ENCODE measurements at regions not wholly inside any gene's neighbourhood (a gene's known extent, or its start where the extent isn't known, plus 50 kb on each side); places are given as distances from the start of the nearest gene placed in this dataset.

DNA sequence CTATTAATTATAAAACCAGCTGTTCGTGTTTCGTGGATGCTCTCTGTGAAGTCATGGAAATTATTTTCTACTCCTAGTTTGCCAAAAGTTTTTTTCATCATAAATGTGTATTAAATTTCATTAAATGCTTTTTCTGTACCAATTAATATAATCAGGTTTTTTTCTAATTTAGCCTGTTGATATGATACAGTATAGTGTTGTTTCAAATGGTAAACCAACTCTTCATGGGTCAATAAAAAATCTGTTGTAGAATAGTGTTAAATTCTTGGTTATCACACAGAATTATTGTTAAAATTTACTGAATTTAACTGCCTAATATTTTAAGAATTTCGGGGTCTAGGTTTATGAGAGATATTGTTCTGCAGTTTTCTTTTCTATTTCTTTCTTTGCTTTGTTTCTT is 505.9 kb upstream of the MANEA start:
- DNase-seq (ENCODE audit: low spot score), result no peak

DNA sequence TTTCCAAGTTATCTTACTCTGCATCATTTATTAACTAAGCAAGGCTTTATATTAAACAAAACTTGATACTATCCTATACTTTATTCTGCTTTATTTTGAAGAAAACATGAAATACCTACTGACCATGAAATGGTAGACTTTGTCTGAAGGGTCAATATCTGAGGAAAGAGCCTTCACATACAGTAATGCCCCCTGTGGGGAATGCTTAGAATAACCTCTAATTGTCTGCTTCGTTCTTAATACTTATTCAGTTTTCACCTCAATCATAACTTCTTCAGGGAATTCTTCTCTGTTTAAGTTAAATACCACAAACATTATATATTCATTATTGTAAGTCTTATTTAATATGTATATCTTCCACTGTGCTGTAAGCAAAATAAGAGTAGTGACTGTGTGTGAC is 498.9 kb upstream of the MANEA start:
- no peak for DNase-seq (ENCODE audit: low spot score)

DNA sequence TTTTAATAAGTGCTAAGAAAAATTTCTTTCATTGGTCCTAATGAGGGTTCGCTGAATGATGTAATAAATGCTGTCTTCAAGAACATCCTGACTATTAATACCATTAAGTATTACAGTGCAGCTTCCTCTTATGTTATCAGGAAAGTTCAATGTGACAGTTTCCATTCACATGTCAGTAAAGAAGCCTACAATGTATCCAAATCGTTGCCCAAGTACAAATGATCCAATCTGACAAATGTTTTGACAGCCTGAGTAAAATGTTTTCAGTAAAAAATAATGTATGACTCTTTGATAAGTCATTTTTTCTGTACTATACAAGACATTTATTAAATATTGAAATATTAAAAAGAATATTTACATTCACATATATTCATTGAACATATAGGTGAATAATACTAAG is 496.1 kb upstream of the MANEA start:
- DNase-seq (ENCODE audit: low spot score), result no peak

DNA sequence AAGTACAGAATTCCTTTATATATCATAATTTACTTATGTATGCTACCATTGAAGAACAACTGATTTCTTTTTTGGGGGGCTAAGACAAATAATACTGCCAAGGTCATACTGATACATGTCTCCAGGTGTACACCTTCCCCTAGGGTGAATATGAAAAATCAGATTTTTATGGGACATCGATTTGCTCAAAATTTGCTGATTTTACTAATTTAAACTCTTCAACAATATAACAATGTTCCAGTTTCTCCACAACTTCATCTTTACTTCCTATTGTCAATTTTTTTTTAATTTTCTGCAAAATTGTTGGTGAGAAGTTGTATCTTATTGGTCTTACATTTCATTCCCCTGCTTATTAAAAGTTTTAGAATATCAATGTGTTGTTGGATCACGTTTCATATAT is 495.4 kb upstream of the MANEA start:
- DNase-seq (ENCODE audit: low spot score), result no peak

DNA sequence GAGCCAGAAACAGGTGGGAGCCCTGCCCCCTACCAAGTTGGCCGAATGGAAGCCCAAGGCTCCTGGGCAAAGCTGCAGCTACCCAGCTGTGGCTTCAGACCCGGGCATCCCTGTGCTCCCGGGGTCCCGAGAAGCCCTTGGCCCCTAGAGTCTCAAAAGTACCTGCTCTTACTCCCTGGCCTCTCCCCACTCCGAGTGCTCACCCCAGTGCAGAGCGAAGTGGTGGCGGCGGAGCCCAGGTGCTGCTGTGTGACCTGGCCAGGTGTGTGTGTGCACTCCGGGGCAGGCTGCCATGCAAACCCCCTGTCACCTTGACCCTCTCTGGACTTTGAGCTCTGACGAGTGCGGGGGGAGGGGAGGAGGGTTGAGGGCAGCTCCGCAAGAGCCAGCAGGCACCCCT is 493.8 kb upstream of the MANEA start:
- DNase-seq (ENCODE audit: low spot score), result no peak

DNA sequence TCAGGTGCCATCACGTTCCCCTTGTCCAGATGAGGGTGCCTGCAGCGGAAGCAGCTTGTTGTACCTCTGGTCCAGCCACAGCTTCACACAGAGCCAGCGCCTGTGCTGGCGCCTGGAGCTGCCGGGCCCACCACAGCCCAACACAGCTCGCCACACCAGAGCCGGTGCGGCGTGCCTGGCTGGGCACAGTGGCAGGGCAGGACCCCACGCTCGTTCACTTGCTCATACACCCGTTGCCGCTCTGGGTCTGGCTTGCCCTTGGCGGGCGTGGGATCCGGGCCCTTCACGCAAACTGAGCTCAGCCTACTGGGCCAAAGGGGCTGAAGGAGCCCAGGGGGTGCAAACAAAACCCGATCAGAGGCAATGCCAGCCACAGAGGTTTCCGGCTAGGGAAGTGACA is 492.5 kb upstream of the MANEA start:
- DNase-seq (ENCODE audit: low spot score), result no peak

DNA sequence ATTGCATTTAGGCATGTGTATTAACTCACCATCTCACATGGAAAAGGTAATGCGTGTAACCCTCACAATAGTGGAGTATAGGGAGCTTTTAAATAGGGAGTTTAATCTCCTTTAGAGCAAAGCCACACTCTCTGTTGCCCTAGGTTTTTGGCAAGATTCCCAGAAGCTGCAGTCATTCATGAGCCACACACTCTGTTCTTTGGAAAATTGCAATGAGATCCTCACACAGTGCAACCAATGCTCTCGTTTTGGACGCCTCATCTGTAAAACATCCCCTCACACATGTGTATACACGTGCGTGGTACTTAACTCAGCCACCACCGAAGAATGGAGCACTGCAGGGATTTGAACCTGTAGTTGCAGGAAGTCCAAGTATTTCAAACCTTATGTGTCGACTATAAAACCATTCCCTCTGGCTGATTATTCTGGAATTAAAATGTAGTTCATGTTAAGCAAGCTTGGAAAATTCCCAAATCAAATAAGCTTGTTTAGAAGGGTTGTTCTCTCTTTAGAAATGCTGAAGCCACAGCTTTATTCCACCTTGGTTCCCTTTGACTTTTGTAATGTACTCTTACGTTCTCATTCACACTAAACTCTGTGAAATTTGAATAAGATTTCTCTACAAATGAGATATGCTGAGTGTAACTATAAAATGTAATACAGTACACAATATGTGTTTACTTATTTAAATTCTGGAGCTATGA is 489.8 kb upstream of the MANEA start:
- DNase-seq (ENCODE audit: low spot score), result no peak

DNA sequence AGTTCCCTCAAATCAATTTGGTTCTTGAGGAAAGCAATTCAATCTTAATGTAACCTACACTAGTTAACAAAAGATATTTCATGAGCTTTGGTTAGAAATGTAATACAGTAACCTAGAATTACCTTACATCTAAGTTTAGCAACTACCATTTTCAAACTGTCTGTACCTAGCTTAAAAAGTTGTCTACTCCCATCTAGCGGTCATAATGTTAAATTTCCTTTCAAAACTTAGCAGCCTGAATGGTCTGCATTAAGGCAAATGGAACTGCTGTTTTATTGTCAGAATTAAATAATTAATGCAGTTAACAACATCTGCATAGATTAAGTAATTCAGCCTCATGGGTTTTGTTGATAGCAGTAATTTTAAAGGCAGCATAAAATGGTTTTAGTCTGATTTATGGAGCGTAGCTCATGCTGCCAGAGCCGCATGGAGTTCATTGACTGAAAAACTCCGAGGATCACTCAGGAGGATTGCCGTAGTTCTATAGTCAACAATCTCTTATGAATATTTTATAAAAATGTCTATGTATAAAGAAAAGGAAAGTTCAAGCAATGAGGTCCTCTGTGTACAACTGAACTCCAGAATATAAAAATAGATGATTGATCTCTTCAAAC is 485.4 kb upstream of the MANEA start:
- DNase-seq (ENCODE audit: low spot score), result no peak

DNA sequence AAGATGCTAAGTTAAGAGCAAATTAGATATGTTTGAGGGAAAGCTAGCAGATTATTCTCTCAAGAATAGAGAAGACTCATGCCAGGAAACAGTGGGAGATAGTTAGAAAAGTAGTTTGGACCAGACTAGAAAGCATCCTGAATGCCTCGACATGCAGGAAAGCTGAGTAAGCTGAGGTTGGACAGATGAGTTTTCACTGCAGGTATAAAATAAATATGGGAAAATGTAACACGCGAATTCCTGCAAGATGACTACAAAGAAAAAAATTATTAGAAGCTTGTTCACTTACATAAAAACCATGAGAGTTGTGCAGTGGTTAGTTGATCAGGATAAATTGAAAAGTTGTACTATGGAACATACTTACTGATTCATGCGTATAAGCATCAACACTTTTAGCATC is 484.2 kb upstream of the MANEA start:
- DNase-seq (ENCODE audit: low spot score), result no peak

DNA sequence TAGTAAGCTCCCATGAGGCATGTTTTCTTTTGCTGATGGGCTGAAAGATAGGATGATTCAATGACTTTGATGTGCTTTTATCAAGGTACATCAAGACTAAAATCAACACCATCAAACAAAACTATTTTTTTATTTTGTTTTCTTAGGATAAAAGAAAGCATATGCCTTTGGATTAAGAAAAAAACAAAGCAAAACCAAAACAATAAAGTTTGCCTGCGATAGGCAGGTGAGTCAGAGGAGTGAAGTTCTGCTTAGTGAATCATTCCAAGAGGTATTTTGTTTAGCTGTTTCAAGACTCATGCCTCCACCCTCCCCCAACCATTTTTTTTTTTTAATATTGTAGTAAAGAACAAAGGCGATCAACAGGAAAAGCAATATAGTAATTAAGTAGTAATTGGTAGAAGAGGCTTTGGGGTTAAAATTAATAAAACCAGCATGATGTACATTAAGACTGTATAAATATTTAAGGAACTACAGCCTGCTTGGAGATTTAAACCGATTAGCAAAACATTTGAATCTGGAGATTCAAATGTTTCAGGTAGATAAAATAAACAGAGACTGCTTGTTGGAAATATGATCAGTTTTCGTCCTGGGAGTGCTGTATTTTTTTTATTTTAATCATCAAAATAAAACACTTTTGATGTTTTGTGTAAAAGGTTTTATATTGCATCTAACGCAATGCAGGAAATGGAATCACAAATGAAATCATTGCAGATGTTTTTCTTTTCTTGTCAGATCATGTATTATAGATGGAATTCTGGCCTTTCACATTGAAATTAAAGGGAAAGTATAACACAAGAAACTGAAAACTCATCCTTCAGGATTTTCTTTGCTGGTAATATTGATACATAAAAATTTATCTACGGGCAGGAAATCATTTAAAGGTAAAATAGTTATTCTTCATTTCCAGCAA is 482.3 kb upstream of the MANEA start:
- no peak for DNase-seq (ENCODE audit: low spot score)

DNA sequence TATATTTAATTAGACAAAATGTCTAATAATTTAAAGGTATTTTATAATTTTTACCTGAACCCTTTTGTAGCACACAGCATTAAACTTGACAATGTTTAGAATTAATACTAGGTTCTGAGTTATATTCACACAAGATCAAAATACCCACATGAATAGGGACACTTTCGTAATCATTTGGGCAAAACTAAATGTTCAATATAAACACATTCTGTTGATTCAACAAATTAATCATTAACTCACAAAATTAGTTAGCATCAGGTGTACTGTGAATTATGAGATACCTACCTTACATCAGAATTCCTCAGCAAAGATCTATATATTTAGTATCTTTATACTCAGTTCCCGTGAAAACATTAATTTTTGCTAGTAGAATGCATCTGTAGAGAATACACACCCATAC is 481.5 kb upstream of the MANEA start:
- DNase-seq (ENCODE audit: low spot score), result no peak

DNA sequence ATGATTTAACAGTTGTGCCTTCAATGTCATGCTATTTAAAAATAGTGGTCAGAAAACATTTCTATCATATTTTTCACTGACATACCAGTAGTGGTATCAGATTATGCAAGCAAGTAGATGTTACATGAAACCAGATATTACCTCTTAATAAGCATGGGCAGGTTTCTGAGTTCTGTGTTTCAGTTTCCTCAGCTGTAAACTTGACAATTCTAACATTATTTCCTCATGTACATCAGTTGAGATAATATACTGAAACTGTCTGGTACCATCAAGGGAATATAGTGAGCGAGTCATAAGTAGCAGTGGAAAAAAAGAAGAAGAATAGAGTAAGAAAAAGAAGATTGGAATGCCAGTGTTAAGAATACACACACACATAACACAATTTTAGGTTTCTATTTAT is 477.9 kb upstream of the MANEA start:
- DNase-seq (ENCODE audit: low spot score), result no peak

DNA sequence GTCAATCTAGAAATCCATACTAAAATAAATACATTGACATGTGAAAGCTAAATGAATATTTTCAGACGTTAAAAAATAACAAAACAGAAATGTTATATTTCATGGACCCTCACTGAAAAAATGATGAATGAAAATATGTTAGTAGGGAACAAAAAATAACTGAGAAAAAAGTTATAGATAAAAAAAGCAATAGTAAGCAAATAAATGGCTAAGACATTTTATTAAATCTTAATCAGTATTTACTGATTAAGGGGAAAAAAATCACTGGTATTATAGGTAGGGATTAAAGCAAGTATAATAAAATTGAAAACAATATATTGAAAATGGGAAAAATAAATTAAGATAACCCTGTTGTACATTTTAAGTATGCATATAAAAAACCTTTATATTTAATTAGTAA is 468.1 kb upstream of the MANEA start:
- no peak for DNase-seq (ENCODE audit: low spot score)

DNA sequence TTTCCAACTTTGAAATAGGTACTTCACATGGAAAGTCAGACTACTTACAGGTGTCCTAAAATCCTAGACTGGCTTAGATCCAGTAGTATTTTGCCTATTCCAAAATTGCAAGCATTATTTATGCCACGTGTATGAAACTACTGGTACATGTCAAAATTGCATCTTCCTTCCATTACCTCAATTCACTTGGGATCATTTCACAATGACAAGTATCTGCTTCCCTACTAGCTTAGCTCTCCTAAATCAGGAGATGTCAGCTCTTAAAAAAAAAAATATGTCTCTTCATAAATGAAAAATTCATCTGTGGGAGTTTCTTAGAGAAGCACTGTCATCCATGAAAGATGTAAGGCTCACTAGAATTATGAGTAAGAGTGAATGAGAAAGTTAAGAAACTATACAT is 466.6 kb upstream of the MANEA start:
- DNase-seq (ENCODE audit: low spot score), result no peak

DNA sequence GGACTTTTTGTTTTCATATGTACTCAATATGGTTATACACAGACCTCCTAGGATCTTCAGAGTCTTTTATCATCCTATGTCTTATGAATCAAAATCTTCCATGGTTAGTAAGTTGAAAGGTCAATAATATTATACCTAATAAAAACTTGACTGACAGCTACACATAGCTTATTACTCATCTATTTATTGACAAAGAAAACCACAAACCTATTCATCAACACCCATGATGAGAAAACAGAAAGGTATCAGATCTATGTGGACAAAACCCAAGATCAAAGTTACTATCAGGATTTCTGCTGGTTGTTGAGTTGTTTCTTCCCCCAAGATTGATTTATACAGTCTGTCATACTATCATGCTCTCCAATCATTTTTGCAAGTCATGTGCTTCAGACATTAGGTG is 460.1 kb upstream of the MANEA start:
- no peak for DNase-seq (ENCODE audit: low spot score)

DNA sequence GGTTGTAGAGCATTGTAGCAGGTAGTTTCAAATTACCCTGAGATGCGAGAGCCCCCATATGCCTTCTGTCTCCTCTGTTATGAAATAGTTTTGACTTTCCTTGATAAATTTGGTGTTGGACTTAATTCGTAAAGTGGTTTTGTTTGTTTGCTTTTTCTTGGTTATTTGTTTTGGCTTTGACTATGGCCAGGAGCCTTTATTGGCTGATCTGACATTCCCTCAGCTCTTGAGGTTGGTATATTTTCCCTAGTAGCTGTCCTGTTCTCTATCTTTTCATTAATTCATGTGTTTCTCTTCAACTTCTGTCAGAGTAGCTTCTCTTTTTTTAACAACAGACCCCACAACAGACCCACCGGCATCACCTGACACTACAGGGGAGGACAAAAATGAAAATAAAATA is 457.4 kb upstream of the MANEA start:
- DNase-seq (ENCODE audit: low spot score), result no peak

DNA sequence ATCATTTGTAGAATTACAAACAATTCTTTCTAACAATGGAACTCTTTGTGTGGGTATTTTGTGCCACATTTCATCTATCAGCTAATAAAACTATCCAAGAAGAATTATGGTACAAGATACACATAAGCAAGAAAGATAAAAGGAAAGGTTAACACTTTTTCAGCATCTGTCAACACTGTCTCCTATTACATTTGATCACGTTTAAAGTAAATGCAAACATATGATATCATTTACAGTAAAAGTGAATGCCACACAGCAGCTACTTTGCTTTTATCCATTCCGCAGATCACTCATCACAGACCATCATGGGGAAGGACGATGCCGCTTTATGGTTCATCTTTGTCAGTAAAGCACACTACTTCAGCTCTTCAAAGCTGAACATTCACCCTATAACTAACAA is 456.4 kb upstream of the MANEA start:
- DNase-seq (ENCODE audit: low spot score), result no peak

DNA sequence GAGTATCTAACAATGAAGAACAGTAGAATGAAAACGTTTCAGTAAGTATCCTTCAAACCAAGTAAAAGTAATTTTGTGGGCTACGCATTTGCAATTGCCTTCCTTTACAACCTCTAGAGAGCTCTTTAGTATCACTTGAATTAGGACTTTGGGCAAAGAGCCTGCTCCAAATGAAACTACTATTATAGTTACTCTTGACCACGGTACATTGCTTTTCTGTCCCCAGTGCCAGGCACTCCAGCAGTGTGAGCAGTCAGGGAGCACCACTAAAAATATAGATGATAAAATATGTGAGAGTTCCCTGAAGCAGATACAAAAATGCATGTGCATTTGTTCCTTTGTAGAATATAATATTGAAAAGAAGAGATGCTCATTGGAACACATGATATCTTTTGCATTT is 450.1 kb upstream of the MANEA start:
- DNase-seq (ENCODE audit: low spot score), result no peak

DNA sequence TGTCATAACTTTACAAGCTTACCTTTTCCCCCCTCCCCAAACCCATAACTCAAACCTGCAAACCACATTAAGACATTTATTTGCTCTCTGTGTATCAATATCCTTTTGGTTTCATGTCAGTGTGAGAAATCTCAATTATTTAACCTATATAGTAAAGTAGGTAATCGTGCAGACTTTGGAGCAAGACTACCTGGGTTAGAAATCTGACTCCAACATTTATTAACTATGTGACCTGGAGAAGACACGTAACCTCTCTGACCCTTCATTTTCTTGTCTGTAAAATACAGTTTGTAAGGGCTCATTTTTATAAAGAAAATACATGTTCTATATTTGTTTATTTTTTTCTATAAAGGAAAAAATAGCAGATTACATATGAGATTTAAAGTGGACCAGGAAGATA is 448.9 kb upstream of the MANEA start:
- no peak for DNase-seq (ENCODE audit: low spot score)

DNA sequence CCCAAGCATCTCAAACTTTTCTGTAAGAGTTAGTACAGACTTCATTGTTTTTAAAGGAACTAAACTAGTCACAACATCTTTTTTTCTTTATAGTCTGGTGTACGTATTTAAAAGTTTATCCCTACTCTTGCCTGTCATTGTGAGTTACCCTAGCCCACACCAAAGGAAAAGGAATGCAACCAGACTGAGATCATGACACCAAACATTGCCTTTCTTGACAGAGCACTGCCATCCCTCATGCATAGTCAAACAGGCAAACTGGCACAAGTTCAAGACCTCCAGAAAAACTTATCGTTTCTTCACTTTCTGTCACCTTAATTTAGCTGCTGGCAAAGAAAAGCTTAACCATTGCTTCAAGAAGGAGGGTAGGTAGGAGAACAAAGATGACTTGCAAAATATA is 448.4 kb upstream of the MANEA start:
- DNase-seq (ENCODE audit: low spot score), result no peak

DNA sequence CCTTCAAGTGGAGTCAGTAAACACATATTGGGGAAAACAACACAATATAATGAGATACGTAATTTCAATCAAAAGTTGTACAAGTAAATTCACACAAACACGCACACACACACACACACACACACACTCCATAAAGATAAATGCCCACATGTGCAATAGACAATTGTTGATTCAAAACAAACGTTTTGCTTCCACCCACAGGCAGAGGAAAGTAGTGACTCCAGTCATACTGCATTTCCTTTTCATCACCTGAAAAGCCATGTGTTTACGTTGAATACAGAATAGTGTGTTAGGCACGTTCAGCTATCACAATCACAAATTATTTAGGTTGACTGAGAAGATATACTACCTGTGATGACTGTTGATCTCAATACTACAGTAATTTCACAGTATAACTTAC is 443.8 kb upstream of the MANEA start:
- DNase-seq (ENCODE audit: low spot score), result no peak

DNA sequence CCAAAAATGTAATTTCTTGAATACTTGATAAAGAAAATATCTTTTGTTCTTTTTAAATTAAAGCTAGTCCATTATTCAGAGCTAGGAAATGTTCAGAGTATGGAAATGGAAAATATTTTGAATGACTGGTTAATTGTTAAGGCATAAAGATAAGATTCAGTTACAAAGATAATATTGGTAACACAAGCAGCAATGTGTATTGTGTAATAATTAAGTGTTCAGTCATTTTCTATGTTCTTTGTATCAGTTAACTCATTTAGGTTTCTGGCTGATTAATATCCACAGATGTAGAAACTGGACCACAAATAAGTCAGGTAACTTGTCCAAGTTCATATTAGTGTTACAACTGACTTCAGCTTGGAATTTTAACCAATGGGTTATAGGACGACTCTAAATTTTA is 442.2 kb upstream of the MANEA start:
- DNase-seq (ENCODE audit: low spot score), result no peak

DNA sequence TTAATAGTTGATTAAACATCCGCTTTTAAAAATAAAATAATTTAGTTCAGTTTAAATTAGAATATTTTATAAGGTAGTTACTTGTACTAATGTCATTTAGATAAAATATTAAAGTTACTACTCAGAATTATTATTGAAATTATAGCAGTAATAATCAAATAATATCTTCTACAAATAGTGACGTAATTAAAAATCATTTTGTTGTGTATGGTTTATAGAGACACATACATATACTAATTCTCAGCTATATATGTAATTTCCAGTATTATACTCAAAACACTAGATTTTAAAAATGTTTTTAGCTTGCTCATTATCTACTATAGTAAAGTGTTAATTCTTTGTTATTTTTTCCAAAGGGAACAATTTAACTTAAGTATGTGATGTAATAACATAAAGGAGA is 435.2 kb upstream of the MANEA start:
- no peak for DNase-seq (ENCODE audit: low spot score)

All from CD4-positive, alpha-beta T cell treated with Interleukin-15 for 4 hours (primary cell).